ENCODE measurements at regions not wholly inside any gene's neighbourhood (a gene's known extent, or its start where the extent isn't known, plus 50 kb on each side); places are given as distances from the start of the nearest gene placed in this dataset.

GRCh38 chr14:98503086-98503815 lies 768.7 kb downstream of the BCL11B start:
- DNase-seq (ENCODE audit: low spot score in 2 of 2) (no peak), FAIRE-seq (no peak)

- FAIRE-seq (no peak), DNase-seq (ENCODE audit: low spot score in 2 of 2) (no peak)
Measured at GRCh38 chr14:98507264-98507663, 764.7 kb downstream of the BCL11B start.

GRCh38 chr14:98510392-98510791 lies 761.6 kb downstream of the BCL11B start:
- FAIRE-seq = no peak
- DNase-seq (ENCODE audit: low spot score in 2 of 2) = no peak

GRCh38 chr14:98512501-98513251 lies 759.3 kb downstream of the BCL11B start:
- DNase-seq (ENCODE audit: low spot score in 2 of 2) = no peak
- no peak for FAIRE-seq

GRCh38 chr14:98513558-98513957 lies 758.4 kb downstream of the BCL11B start:
- DNase-seq (ENCODE audit: low spot score in 2 of 2) = no peak
- FAIRE-seq = no peak

- DNase-seq (ENCODE audit: low spot score in 2 of 2) (no peak), FAIRE-seq (no peak)
Measured at GRCh38 chr14:98514016-98514415, 758.0 kb downstream of the BCL11B start.

GRCh38 chr14:98536256-98536655 lies 735.7 kb downstream of the BCL11B start:
- FAIRE-seq (no peak), DNase-seq (ENCODE audit: low spot score in 2 of 2) (no peak)

GRCh38 chr14:98542316-98542715 lies 729.7 kb downstream of the BCL11B start:
- FAIRE-seq = no peak

GRCh38 chr14:98543074-98543473 lies 728.9 kb downstream of the BCL11B start:
- no peak for FAIRE-seq
- no peak for DNase-seq (ENCODE audit: low spot score in 2 of 2)

More at GRCh38 chr14:98542316-98542715, 729.7 kb downstream of the BCL11B start:
- DNase-seq (ENCODE audit: low spot score in 2 of 2) = no peak

- FAIRE-seq (no peak), DNase-seq (ENCODE audit: low spot score in 2 of 2) (no peak)
Measured at GRCh38 chr14:98544174-98544573, 727.8 kb downstream of the BCL11B start.

- FAIRE-seq = no peak
- no peak for DNase-seq (ENCODE audit: low spot score in 2 of 2)
Measured at GRCh38 chr14:98545181-98545580, 726.8 kb downstream of the BCL11B start.

GRCh38 chr14:98548071-98548686 lies 723.8 kb downstream of the BCL11B start:
- FAIRE-seq (no peak), DNase-seq (ENCODE audit: low spot score in 2 of 2) (no peak)

- DNase-seq (ENCODE audit: low spot score in 2 of 2) (no peak), FAIRE-seq (no peak)
Measured at GRCh38 chr14:98551028-98551427, 721.0 kb downstream of the BCL11B start.

GRCh38 chr14:98555440-98555839 lies 716.6 kb downstream of the BCL11B start:
- DNase-seq (ENCODE audit: low spot score in 2 of 2) = no peak
- FAIRE-seq = no peak

GRCh38 chr14:98564006-98564405 lies 708.0 kb downstream of the BCL11B start:
- no peak for DNase-seq (ENCODE audit: low spot score in 2 of 2)
- FAIRE-seq = no peak

- FAIRE-seq (no peak), DNase-seq (ENCODE audit: low spot score in 2 of 2) (no peak)
Measured at GRCh38 chr14:98564541-98564940, 707.5 kb downstream of the BCL11B start.

GRCh38 chr14:98571104-98571503 lies 700.9 kb downstream of the BCL11B start:
- DNase-seq (ENCODE audit: low spot score in 2 of 2) (no peak), FAIRE-seq (no peak)

- DNase-seq (ENCODE audit: low spot score in 2 of 2) (no peak), FAIRE-seq (no peak)
Measured at GRCh38 chr14:98573082-98573481, 698.9 kb downstream of the BCL11B start.

- FAIRE-seq = no peak
- DNase-seq (ENCODE audit: low spot score in 2 of 2) = no peak
Measured at GRCh38 chr14:98576463-98576862, 695.5 kb downstream of the BCL11B start.

GRCh38 chr14:98578204-98578603 lies 693.8 kb downstream of the BCL11B start:
- DNase-seq (ENCODE audit: low spot score in 2 of 2) (no peak), FAIRE-seq (no peak)

- FAIRE-seq = no peak
Measured at GRCh38 chr14:98579140-98579539, 692.9 kb downstream of the BCL11B start.

More at GRCh38 chr14:98579140-98579539, 692.9 kb downstream of the BCL11B start:
- no peak for DNase-seq (ENCODE audit: low spot score in 2 of 2)
